Esophagus muscularis mucosa (tissue), 3 donors: ENCODE measurements at regions not wholly inside any gene's neighbourhood (a gene's known extent, or its start where the extent isn't known, plus 50 kb on each side); places are given as distances from the start of the nearest gene placed in this dataset.

Experiments
- POLR2AphosphoS5 ChIP-seq, 2 donors: sonication (generic); formaldehyde crosslinking; IDR thresholded peaks; one replicate each; pipeline ENCODE4 v1.6.1; 2017; ENCODE audit warnings: antibody characterized with exemption in 2 of 2
- TF ChIP-seq, protein P1 (sequence below), 3 experiments: fragments of 200-600 bp in 2 of 3; fragments of 450-650 bp in 1 of 3; sonication (generic) in 2 of 3; IDR thresholded peaks; one replicate each; pipeline ENCODE4 v1.5.1; 2017 to 2019; ENCODE audit warnings: antibody characterized with exemption in 3 of 3, mild to moderate bottlenecking in 2 of 3, moderate library complexity in 1 of 3

DNA sequence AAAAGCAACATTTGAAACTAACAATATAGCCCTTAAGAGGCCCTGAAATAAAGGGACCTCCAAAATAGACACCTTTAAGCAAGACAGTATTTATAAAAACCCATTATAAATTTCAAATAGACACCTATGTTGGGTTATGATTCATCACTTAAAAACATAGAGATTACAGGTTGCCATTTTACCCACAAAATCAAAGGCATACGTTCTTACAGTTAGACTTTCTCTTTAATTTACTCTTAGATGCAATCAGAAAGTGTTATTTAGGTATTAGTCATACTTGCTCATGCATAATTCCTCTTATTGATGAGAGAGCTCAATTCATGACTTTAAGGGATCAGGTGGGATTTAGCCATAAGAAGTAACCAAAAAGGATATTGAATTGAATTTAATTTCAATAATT is 51.5 kb upstream of the TMEM200A start:
- TF ChIP-seq, protein P1, sequence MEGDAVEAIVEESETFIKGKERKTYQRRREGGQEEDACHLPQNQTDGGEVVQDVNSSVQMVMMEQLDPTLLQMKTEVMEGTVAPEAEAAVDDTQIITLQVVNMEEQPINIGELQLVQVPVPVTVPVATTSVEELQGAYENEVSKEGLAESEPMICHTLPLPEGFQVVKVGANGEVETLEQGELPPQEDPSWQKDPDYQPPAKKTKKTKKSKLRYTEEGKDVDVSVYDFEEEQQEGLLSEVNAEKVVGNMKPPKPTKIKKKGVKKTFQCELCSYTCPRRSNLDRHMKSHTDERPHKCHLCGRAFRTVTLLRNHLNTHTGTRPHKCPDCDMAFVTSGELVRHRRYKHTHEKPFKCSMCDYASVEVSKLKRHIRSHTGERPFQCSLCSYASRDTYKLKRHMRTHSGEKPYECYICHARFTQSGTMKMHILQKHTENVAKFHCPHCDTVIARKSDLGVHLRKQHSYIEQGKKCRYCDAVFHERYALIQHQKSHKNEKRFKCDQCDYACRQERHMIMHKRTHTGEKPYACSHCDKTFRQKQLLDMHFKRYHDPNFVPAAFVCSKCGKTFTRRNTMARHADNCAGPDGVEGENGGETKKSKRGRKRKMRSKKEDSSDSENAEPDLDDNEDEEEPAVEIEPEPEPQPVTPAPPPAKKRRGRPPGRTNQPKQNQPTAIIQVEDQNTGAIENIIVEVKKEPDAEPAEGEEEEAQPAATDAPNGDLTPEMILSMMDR (IDR thresholded peaks at IDR 0.05): no peak
- no peak for TF ChIP-seq POLR2AphosphoS5 (IDR thresholded peaks at IDR 0.05)
